ENCODE measurements at regions not wholly inside any gene's neighbourhood (a gene's known extent, or its start where the extent isn't known, plus 50 kb on each side); places are given as distances from the start of the nearest gene placed in this dataset.

DNA sequence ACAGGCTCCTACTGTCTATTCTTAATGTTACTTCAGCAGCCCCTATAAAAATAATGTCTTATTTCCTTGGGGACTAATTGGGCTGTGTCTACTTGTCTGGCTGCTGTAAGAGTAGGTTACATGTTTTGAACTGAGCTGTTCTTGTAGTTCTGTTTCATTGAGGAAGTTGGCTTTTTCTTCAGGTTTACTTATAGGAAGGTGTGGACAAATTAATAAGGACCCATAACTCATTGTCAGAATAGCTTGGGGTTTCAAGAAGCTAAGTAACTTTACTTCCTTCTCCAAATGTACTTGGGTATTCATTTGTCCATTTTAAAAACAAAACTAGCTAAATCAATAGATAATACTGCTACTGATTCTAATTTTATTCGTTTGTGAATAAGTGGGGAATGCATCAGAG, 487.2 kb downstream of the FAT4 start:
- Histone ChIP-seq H3K36me3 (replicated peaks; ENCODE audit: low read depth, low read length) (no peaks in the 10 kb centered on the region), H3K79me2 (ENCODE audit: low read length) (no peaks in the 10 kb centered on the region), H4K20me1 (ENCODE audit: insufficient read depth, low read length) (no peaks in the 10 kb centered on the region), H3K9me3 (ENCODE audit: insufficient read depth, low read length) (no peaks in the 10 kb centered on the region), H2AFZ (ENCODE audit: low read depth, low read length) (no peak overlapping the region), H3K4me2 (ENCODE audit: low read length) (no peak overlapping the region), H3K4me3 (ENCODE audit: low read length) (no peak overlapping the region), H3K27me3 (ENCODE audit: low read depth, low read length) (no peaks in the 10 kb centered on the region), H3K4me1 (ENCODE audit: low read length) (no peaks in the 10 kb centered on the region), H3K9ac (ENCODE audit: low read length) (no peak overlapping the region), H3K27ac (ENCODE audit: low read length) (no peak overlapping the region)
- no peak for TF ChIP-seq EZH2phosphoT487 (IDR thresholded peaks at IDR 0.05; ENCODE audit: low read depth)
- TF ChIP-seq, protein P1, sequence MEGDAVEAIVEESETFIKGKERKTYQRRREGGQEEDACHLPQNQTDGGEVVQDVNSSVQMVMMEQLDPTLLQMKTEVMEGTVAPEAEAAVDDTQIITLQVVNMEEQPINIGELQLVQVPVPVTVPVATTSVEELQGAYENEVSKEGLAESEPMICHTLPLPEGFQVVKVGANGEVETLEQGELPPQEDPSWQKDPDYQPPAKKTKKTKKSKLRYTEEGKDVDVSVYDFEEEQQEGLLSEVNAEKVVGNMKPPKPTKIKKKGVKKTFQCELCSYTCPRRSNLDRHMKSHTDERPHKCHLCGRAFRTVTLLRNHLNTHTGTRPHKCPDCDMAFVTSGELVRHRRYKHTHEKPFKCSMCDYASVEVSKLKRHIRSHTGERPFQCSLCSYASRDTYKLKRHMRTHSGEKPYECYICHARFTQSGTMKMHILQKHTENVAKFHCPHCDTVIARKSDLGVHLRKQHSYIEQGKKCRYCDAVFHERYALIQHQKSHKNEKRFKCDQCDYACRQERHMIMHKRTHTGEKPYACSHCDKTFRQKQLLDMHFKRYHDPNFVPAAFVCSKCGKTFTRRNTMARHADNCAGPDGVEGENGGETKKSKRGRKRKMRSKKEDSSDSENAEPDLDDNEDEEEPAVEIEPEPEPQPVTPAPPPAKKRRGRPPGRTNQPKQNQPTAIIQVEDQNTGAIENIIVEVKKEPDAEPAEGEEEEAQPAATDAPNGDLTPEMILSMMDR (IDR thresholded peaks at IDR 0.05; ENCODE audit: low read depth, low read length) = no peak

DNA sequence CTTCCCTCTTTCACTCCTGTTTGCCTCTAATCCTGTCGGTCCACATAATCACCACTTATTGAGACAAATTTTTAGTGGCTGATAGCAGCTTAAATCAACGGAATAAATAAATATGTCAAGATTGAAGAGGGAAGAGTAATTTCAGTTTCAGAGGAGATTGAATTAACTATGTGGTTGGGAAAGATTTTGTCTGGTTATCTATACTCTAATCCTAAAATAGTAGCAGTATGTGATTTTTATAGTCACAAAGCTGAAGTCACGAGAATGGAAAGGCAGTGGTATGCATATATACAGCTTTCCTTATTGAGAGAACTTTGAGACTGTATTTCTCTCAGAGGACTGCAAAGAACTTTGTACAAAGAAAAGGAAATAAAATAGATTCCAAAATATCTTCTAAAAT, 493.3 kb downstream of the FAT4 start:
- H3K36me3 ChIP-seq (replicated peaks; ENCODE audit: low read depth, low read length) = no peaks in the 10 kb centered on the region
- H3K9me3 ChIP-seq (ENCODE audit: insufficient read depth, low read length) = no peaks in the 10 kb centered on the region
- H3K79me2 ChIP-seq (ENCODE audit: low read length) = no peaks in the 10 kb centered on the region
- H3K27ac ChIP-seq (ENCODE audit: low read length) = no peak overlapping the region
- H2AFZ ChIP-seq (ENCODE audit: low read depth, low read length) = no peak overlapping the region
- H3K4me2 ChIP-seq (ENCODE audit: low read length) = no peak overlapping the region
- no peak overlapping the region for H3K4me3 ChIP-seq (ENCODE audit: low read length)
- H3K27me3 ChIP-seq (ENCODE audit: low read depth, low read length) = no peaks in the 10 kb centered on the region
- no peaks in the 10 kb centered on the region for H4K20me1 ChIP-seq (ENCODE audit: insufficient read depth, low read length)
- TF ChIP-seq EZH2phosphoT487 (IDR thresholded peaks at IDR 0.05; ENCODE audit: low read depth) = no peak
- TF ChIP-seq, protein P1 (IDR thresholded peaks at IDR 0.05; ENCODE audit: low read depth, low read length) = no peak
- no peak overlapping the region for H3K9ac ChIP-seq (ENCODE audit: low read length)
- no peaks in the 10 kb centered on the region for H3K4me1 ChIP-seq (ENCODE audit: low read length)

DNA sequence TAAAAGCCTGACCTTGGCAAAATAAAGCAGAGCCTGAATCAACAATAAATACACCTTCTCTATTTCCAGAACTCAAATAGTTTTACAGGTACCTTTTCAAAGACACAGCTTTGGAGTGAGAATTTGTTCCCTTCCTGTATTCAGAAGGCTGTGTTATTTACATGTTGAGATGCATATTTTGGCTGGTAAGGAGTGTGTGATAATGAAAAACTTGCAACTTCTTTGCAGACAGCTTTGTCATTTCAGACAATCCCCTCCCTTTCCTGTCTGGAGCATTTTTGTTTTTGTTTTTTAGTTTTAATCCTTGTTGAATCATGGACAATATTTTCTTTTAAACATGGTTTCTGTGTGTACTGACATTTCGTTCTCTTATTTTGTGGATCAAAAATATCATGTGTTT, 493.8 kb downstream of the FAT4 start:
- no peaks in the 10 kb centered on the region for H4K20me1 ChIP-seq (ENCODE audit: insufficient read depth, low read length)
- H3K9ac ChIP-seq (ENCODE audit: low read length) = no peak overlapping the region
- H3K79me2 ChIP-seq (ENCODE audit: low read length) = no peaks in the 10 kb centered on the region
- H3K4me2 ChIP-seq (ENCODE audit: low read length) = no peak overlapping the region
- no peaks in the 10 kb centered on the region for H3K27me3 ChIP-seq (ENCODE audit: low read depth, low read length)
- H3K4me3 ChIP-seq (ENCODE audit: low read length) = no peak overlapping the region
- no peak overlapping the region for H3K27ac ChIP-seq (ENCODE audit: low read length)
- H3K9me3 ChIP-seq (ENCODE audit: insufficient read depth, low read length) = no peaks in the 10 kb centered on the region
- no peak overlapping the region for H2AFZ ChIP-seq (ENCODE audit: low read depth, low read length)
- no peaks in the 10 kb centered on the region for H3K4me1 ChIP-seq (ENCODE audit: low read length)
- TF ChIP-seq, protein P1 (IDR thresholded peaks at IDR 0.05; ENCODE audit: low read depth, low read length) = no peak
- no peak for TF ChIP-seq EZH2phosphoT487 (IDR thresholded peaks at IDR 0.05; ENCODE audit: low read depth)
- no peaks in the 10 kb centered on the region for H3K36me3 ChIP-seq (replicated peaks; ENCODE audit: low read depth, low read length)

DNA sequence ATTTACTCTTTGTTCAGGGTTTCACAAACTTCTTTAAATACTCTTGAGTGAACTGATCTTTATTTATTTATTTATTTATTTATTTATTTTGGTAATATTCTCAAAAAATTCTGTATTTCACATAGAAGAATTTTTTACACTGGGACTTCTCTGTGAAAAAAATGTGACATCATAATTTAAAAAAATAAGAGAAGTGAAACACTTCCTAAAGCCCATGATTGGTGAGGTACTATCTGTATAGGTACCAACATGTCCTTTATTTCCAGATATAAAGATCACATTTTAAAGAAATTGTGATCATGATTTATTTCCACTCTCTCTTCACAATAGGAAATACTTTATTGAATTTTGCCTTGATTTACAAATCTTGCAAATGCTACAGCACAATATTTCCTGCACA, 497.1 kb downstream of the FAT4 start:
- H4K20me1 ChIP-seq (ENCODE audit: insufficient read depth, low read length) = no peaks in the 10 kb centered on the region
- H3K79me2 ChIP-seq (ENCODE audit: low read length) = no peaks in the 10 kb centered on the region
- no peak overlapping the region for H2AFZ ChIP-seq (ENCODE audit: low read depth, low read length)
- no peak for TF ChIP-seq EZH2phosphoT487 (IDR thresholded peaks at IDR 0.05; ENCODE audit: low read depth)
- TF ChIP-seq, protein P1 (IDR thresholded peaks at IDR 0.05; ENCODE audit: low read depth, low read length) = no peak
- no peaks in the 10 kb centered on the region for H3K36me3 ChIP-seq (replicated peaks; ENCODE audit: low read depth, low read length)
- no peaks in the 10 kb centered on the region for H3K9me3 ChIP-seq (ENCODE audit: insufficient read depth, low read length)
- H3K4me3 ChIP-seq (ENCODE audit: low read length) = no peak overlapping the region
- H3K4me1 ChIP-seq (ENCODE audit: low read length) = no peaks in the 10 kb centered on the region
- no peak overlapping the region for H3K27ac ChIP-seq (ENCODE audit: low read length)
- H3K9ac ChIP-seq (ENCODE audit: low read length) = no peak overlapping the region
- H3K27me3 ChIP-seq (ENCODE audit: low read depth, low read length) = no peaks in the 10 kb centered on the region
- H3K4me2 ChIP-seq (ENCODE audit: low read length) = no peak overlapping the region
